ENCODE measurements at regions not wholly inside any gene's neighbourhood (a gene's known extent, or its start where the extent isn't known, plus 50 kb on each side); places are given as distances from the start of the nearest gene placed in this dataset.
A peak's percentile ranks its signal among the peaks of the same experiment; 100 is the strongest.

GRCh38 chr7:25515633-25516275, 287.5 kb upstream of the NPVF start:
- H3K27me3 Mint-ChIP-seq: no peaks in the 10 kb centered on the region
- H3K4me3 Mint-ChIP-seq: no peak overlapping the region
- H3K27ac Mint-ChIP-seq: no peak overlapping the region
- H3K9me3 Mint-ChIP-seq: no peaks in the 10 kb centered on the region
- no peaks in the 10 kb centered on the region for H3K36me3 Mint-ChIP-seq
- H3K4me1 Mint-ChIP-seq: peaks cover 28% of the 10 kb centered on the region

GRCh38 chr7:25517906-25518305, 289.6 kb upstream of the NPVF start:
- Mint-ChIP-seq H3K4me1 (peaks cover 50% of the 10 kb centered on the region), H3K4me3 (no peak overlapping the region), H3K9me3 (peaks cover 8% of the 10 kb centered on the region), H3K27me3 (no peaks in the 10 kb centered on the region), H3K36me3 (no peaks in the 10 kb centered on the region), H3K27ac (no peak overlapping the region)

- peaks cover 58% of the 10 kb centered on the region for H3K4me1 Mint-ChIP-seq
- H3K9me3 Mint-ChIP-seq: peaks cover 8% of the 10 kb centered on the region
- peaks cover 3% of the 10 kb centered on the region for H3K27me3 Mint-ChIP-seq
- peak overlapping the region; percentile 64 for H3K4me3 Mint-ChIP-seq
- peak overlapping the region; percentile 77 for H3K27ac Mint-ChIP-seq
- peaks cover 4% of the 10 kb centered on the region for H3K36me3 Mint-ChIP-seq
Observed at GRCh38 chr7:25520017-25520416, 291.7 kb upstream of the NPVF start.

GRCh38 chr7:25520516-25520915, 292.2 kb upstream of the NPVF start:
- H3K9me3 Mint-ChIP-seq: peaks cover 8% of the 10 kb centered on the region
- peaks cover 58% of the 10 kb centered on the region for H3K4me1 Mint-ChIP-seq
- H3K27me3 Mint-ChIP-seq: peaks cover 3% of the 10 kb centered on the region
- H3K4me3 Mint-ChIP-seq: peak overlapping the region; percentile 64
- H3K27ac Mint-ChIP-seq: peak overlapping the region; percentile 77
- peaks cover 4% of the 10 kb centered on the region for H3K36me3 Mint-ChIP-seq

GRCh38 chr7:25521236-25521635, 292.9 kb upstream of the NPVF start:
- peaks cover 4% of the 10 kb centered on the region for H3K36me3 Mint-ChIP-seq
- H3K4me1 Mint-ChIP-seq: peaks cover 58% of the 10 kb centered on the region
- no peak overlapping the region for H3K27ac Mint-ChIP-seq
- H3K9me3 Mint-ChIP-seq: peaks cover 8% of the 10 kb centered on the region
- H3K27me3 Mint-ChIP-seq: peaks cover 3% of the 10 kb centered on the region
- no peak overlapping the region for H3K4me3 Mint-ChIP-seq

- H3K4me3 Mint-ChIP-seq: no peak overlapping the region
Observed at GRCh38 chr7:25522727-25523126, 294.4 kb upstream of the NPVF start.

GRCh38 chr7:25527665-25528170, 299.4 kb upstream of the NPVF start:
- peaks cover 3% of the 10 kb centered on the region for H3K27me3 Mint-ChIP-seq
- no peaks in the 10 kb centered on the region for H3K9me3 Mint-ChIP-seq
- peaks cover 4% of the 10 kb centered on the region for H3K36me3 Mint-ChIP-seq
- no peak overlapping the region for H3K4me3 Mint-ChIP-seq
- H3K4me1 Mint-ChIP-seq: peaks cover 10% of the 10 kb centered on the region
- no peak overlapping the region for H3K27ac Mint-ChIP-seq

More at GRCh38 chr7:25522727-25523126, 294.4 kb upstream of the NPVF start:
- Mint-ChIP-seq H3K36me3 (peaks cover 4% of the 10 kb centered on the region), H3K27me3 (peaks cover 3% of the 10 kb centered on the region), H3K4me1 (peaks cover 49% of the 10 kb centered on the region), H3K27ac (peak overlapping the region; percentile 84), H3K9me3 (peaks cover 8% of the 10 kb centered on the region)

GRCh38 chr7:25529320-25529719, 301.0 kb upstream of the NPVF start:
- H3K27me3 Mint-ChIP-seq: peaks cover 3% of the 10 kb centered on the region
- no peaks in the 10 kb centered on the region for H3K4me1 Mint-ChIP-seq
- no peaks in the 10 kb centered on the region for H3K9me3 Mint-ChIP-seq
- H3K4me3 Mint-ChIP-seq: no peak overlapping the region
- no peak overlapping the region for H3K27ac Mint-ChIP-seq
- H3K36me3 Mint-ChIP-seq: no peaks in the 10 kb centered on the region

- Mint-ChIP-seq H3K36me3 (no peaks in the 10 kb centered on the region), H3K27me3 (peaks cover 1% of the 10 kb centered on the region), H3K27ac (no peak overlapping the region), H3K4me1 (peaks cover 12% of the 10 kb centered on the region), H3K9me3 (no peaks in the 10 kb centered on the region), H3K4me3 (no peak overlapping the region)
Observed at GRCh38 chr7:25536851-25537250, 308.6 kb upstream of the NPVF start.

GRCh38 chr7:25537662-25538375, 309.5 kb upstream of the NPVF start:
- no peaks in the 10 kb centered on the region for H3K9me3 Mint-ChIP-seq
- no peak overlapping the region for H3K27ac Mint-ChIP-seq
- no peak overlapping the region for H3K4me3 Mint-ChIP-seq
- H3K27me3 Mint-ChIP-seq: peaks cover 1% of the 10 kb centered on the region
- peaks cover 12% of the 10 kb centered on the region for H3K4me1 Mint-ChIP-seq
- no peaks in the 10 kb centered on the region for H3K36me3 Mint-ChIP-seq

GRCh38 chr7:25541094-25541821, 313.0 kb upstream of the NPVF start:
- Mint-ChIP-seq H3K27me3 (peaks cover 5% of the 10 kb centered on the region), H3K36me3 (no peaks in the 10 kb centered on the region), H3K4me3 (no peak overlapping the region), H3K4me1 (peaks cover 12% of the 10 kb centered on the region), H3K27ac (no peak overlapping the region), H3K9me3 (no peaks in the 10 kb centered on the region)

GRCh38 chr7:25541877-25542276, 313.6 kb upstream of the NPVF start:
- Mint-ChIP-seq H3K4me1 (peaks cover 12% of the 10 kb centered on the region), H3K27ac (no peak overlapping the region), H3K27me3 (peaks cover 5% of the 10 kb centered on the region), H3K9me3 (no peaks in the 10 kb centered on the region), H3K4me3 (no peak overlapping the region), H3K36me3 (no peaks in the 10 kb centered on the region)

- Mint-ChIP-seq H3K9me3 (no peaks in the 10 kb centered on the region), H3K27me3 (peaks cover 5% of the 10 kb centered on the region), H3K36me3 (no peaks in the 10 kb centered on the region), H3K4me1 (peaks cover 18% of the 10 kb centered on the region), H3K4me3 (no peak overlapping the region), H3K27ac (peak overlapping the region; percentile 44)
Observed at GRCh38 chr7:25543210-25543609, 314.9 kb upstream of the NPVF start.

- H3K9me3 Mint-ChIP-seq: no peaks in the 10 kb centered on the region
- no peaks in the 10 kb centered on the region for H3K36me3 Mint-ChIP-seq
- peaks cover 12% of the 10 kb centered on the region for H3K4me1 Mint-ChIP-seq
- H3K27me3 Mint-ChIP-seq: peaks cover 5% of the 10 kb centered on the region
- H3K27ac Mint-ChIP-seq: no peak overlapping the region
- H3K4me3 Mint-ChIP-seq: no peak overlapping the region
Observed at GRCh38 chr7:25543798-25544197, 315.5 kb upstream of the NPVF start.

GRCh38 chr7:25544254-25544653, 316.0 kb upstream of the NPVF start:
- H3K9me3 Mint-ChIP-seq: no peaks in the 10 kb centered on the region
- no peak overlapping the region for H3K27ac Mint-ChIP-seq
- no peaks in the 10 kb centered on the region for H3K36me3 Mint-ChIP-seq
- H3K4me1 Mint-ChIP-seq: peaks cover 8% of the 10 kb centered on the region
- H3K4me3 Mint-ChIP-seq: no peak overlapping the region
- peaks cover 5% of the 10 kb centered on the region for H3K27me3 Mint-ChIP-seq

Measured in activated naive CD4-positive, alpha-beta T cell treated with anti-CD3 and anti-CD28 coated beads, Interleukin-2, amount 50 U/mL, for 24 hours (primary cell).